NCI-H2029 (cell line): ENCODE measurements at regions not wholly inside any gene's neighbourhood (a gene's known extent, or its start where the extent isn't known, plus 50 kb on each side); places are given as distances from the start of the nearest gene placed in this dataset.
A peak's percentile ranks its signal among the peaks of the same experiment; 100 is the strongest.

Experiments used
- DNase-seq: peaks from one replicate; lab custom pipeline; 2025; lab: John Stamatoyannopoulos, UW

DNA sequence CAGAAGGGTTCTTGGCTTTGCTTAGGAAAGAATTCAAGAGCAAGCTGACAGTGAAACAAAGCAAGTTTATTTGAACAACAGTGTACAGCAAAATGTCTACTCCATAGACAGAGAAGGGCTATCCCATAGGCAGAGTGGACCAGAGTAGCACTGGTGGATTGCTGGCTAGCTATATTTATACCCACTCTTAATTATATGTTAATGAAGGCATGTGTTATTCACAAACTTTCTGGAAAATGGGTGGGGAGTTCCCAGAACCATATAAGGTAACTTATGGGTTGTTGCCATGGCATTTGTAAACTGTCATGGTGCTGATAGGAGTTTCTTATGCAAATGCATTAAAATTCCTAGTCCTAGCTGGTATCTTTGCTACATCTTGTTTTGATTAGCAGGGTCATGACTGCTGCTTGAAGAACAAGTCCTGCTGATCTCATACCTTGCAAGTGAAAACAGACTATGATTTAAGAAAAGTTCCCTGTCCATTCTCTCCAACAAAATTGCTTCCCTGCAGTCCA is 330.5 kb downstream of the BUD13 start:
- DNase-seq, result no peak

DNA sequence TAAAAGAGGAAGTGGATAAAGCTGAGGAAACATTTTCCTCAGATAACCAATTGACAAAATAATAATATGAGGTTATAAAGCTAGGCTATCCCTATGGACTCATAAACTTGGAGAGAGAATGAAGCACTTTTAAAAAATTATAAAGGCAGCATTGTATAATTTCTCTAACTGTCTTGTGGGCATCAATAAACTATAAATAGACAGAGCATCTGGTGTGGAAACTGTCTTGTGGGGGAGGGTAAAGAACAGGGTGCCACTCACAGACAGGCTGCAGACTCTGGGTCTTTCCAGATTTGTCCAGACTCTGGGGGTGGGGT is 333.5 kb downstream of the BUD13 start:
- DNase-seq, result no peak

DNA sequence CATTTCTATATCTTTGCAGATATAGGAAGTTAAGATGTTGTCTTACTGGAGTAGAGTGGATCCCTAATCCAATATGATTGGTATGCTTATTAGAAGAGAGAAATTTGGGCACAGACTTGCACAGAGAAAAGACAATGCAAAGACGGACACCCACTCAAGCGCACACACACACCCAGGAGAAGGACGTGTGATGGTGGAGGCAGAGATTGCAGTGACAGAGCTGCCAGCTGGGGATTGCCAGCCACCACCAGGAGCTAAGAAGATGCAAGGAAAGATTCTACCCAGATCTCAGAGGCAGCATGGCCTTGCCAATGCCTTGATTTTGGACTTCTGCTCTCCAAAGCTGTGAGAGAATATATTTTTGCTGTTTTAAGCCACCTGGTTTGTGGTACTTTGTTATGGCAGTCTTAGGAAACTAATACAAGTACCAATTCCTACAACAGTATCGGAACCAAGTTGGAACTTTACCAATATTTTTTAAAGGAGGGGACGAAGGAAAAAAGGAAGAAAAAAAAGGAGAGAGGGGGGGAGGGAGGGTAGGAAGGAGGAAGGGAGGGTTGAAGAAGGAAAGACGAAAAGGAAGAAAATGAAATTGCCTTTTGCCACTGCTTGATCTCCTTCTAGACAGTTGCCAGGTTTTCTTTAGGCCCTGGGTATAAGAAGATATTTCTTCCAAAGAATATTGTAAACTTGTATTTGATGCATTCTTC is 334.0 kb downstream of the BUD13 start:
- DNase-seq, result no peak

DNA sequence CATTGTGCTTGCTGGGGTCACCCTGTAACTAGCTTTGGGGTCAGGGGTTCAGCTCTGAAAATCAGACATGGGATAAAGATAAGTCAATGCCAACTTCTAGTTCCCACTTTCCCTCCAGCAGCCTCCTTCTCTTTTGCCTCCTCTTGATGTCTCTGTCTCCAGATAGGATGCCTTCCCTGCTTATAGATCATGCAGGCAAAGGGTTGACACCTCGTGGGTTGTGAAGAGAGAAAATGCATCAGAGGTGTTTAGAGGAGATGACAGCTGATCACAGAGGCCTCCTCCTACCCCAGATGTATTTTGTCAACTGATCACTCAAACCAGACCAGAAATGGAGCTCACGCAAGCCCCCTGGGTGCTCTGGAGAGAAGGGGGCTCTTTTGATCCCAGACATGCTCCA is 337.8 kb downstream of the BUD13 start:
- no peak for DNase-seq

DNA sequence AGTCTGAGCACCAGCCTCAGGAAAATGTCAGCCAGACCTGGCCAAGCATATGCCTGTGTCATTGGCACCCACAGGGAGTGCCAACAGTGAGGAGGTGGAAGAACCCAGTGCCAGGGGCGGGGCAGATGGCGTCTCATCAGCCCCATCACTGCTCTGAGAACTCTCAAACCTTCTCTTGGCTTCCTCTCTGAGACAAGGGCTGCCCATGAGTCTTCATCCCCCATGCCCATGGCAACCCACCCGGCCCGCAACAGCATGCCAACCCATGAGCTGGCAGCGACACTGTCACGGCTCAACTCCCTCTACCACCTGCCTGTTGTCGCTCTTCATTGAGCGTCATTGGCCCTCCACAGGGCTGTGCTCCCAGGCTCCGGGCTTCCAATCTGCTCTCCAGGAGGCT is 340.5 kb downstream of the BUD13 start:
- no peak for DNase-seq

DNA sequence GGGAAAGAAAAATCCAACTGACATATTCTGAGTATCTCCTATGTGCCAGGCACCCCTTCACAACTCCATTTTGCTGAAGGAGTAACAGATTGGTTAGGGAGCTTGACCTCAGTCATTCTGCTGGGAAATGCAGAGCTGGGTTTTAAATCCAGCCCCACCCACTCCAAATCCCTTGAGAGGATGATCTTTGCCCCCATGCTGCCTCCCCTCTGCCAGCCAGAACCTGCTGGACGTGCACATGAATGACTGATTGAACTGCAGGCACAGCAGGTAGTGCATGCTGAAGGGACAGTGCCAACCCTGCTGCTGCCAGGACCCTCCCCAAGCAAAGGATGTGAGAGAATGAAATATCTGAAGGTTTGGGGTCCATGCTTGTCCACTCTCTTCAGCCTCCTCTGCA is 340.9 kb downstream of the BUD13 start:
- no peak for DNase-seq

DNA sequence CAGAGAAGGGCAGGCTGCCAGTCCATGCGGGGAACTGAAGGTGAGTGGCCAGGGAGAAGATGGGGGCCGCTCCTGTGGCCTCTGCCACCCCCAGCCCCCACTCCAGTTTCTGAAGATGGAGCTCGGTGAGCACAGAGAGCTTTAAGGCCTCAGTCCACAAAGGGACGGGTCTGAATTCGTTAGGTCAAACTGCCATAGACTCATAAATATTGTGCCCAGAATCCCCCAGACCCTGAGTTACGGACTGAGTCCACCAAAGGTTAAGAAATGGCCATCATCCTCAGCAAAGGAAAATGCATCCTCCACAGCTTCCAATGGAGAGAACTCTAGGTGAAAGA is 344.2 kb downstream of the BUD13 start:
- no peak for DNase-seq

DNA sequence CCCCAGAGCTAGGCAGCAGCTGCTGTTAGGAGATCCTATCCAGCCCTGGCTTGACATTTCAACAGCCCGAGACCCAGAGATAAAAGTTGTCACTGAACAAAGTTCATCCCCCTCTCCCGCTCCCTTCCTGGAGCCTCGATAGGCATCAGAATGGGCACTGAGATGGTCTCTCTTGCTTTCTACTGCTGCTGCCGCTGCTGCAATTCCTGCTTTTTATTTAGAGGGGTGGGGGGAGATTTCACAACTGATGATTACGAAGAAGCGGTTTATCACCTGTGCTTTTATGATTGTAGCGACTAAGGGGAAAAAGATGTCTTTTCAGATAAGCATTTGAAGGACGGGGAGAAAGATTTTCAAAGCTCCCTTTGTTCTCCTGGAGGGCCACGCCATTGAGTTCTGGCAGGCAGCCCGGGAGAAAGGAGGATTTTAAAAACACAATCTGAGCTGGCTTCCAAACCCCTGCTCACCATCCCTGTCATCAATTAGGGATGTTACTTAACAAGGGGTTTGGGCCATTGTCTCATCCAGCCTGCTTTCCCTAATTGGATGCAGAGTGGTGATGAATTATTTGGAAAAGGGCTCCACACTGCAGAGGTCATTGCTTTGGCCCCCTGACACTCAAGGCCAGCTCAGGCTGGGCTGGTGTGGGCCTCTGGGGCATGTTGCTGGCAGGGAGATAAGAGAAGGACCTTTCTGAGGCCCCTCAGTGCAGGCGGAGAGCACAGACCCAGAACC is 344.7 kb downstream of the BUD13 start:
- DNase-seq, result peak; percentile 41

DNA sequence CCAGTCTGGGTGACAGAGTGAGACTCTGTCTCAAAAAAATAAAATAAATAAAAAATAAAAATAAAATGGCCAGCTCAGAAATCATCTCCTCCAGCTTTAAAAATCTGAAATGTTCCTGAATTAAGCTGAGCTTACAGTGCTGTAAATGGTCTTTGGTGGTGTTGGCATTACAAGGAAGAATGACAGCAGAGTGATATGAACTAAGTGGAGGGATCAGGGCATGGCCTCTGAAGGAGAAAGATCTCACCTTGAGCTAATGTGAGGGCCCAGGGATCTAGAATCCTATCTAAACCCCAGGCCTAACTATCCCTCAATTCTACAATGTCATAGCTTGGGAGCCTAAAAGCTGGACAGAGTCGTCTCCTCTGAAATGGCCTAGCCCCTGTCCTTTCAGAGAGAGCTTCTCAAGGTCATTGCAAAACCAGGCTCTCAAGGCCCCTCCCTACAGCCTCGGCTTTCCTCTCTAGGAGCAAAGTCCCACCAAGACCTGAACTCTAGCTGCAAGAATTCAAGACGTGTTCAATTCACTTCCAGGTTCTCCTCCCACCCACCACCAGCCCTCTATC is 345.4 kb downstream of the BUD13 start:
- DNase-seq, result no peak

DNA sequence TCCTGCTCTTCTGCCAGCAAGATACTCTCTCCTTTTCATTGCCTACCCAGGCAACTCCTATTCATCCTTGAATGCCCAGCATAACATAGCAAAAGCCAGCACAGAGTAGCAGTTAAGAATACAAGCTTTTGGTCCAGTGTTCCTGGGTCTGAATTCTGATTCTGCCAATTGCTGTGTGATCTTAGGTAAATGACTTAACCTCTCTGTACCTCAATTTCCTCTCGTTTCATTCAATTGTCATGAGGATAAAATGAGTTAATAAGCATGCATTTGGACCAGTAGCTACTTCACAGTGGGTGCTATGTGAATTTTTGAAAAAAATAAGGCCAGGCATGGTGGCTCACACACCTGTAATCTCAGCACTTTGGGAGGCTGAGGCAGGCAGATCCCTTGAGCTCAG is 346.0 kb downstream of the BUD13 start:
- DNase-seq, result no peak

DNA sequence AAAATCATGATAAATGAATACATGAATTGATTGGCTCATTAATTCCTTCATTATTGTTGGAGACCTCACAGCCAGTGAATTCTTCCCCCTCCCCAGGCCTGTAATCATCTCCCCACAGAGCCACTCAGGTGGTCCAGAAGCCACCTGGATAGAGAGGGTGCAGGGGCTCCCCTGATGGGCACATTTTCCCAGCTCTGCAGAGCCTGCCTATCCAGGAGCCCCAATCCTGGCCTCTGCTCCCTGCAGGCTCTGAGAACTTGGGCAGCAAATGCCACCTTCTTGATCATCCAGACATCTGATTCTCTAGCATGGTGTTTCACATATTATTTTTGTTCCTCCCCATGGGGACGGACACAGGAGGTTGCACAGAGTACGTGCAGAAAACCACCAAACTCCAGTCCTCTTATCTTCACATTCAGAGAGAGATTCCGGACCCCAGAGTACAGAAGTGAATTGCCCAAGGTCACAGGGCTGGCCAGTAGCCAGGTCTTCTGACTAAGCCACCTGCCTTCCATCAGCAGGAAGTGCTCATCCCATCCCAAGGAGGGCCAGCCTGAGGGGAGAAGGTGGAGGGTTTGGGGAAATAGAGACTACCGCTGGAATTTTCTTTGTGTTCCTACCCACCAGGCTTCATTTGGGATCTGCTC is 348.0 kb downstream of the BUD13 start:
- DNase-seq, result peak; percentile 5

DNA sequence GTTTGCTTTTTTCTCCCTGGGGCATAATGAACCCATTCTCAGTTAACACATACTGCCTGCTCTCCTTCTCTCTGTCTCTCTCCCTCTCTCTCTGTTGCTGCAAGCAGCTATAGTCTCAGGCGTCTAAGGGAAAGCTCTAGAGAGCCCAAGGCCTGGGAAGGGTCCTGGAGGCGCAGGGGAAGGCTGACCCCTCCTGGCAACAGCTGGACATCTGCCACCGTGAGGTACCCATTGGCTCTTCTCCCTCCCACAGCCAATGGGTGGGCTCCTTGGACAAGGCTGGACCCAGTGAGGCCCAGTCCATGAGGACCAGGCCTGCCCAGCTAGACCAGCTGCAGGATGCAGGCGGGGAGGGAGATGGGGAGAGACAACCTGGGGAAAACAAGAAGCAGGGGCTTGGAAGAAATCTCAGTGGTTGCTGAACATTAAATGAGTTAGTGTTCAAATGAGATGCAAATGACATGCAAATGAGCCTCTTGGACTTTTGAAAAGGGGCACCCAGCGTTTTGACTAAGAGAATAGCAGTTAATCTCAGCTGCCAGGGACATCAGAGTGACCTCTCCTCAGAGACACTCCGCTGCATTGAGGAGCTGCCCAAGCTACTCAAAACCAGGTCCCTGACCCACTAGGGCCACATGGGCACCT is 349.7 kb downstream of the BUD13 start:
- DNase-seq, result no peak

DNA sequence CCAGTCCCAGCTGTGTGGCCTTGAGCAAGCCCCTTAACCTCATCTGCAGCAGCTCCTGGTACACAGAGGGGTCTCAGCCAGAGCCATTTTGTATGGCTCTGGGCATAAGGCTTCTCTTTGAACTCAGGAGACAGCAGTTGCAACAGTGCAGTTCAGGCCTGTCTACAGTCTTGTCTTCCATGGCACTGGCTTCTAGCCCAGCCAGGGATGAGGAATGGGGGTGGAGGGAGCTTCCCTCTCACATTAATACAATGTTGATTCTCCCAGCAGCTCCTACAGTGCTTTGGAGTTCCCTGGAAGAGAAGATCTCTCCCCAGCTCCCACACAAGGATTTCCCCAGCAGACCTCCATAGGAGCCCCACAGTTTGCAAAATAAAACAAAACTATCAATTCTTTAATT is 350.2 kb downstream of the BUD13 start:
- peak; percentile 4 for DNase-seq

DNA sequence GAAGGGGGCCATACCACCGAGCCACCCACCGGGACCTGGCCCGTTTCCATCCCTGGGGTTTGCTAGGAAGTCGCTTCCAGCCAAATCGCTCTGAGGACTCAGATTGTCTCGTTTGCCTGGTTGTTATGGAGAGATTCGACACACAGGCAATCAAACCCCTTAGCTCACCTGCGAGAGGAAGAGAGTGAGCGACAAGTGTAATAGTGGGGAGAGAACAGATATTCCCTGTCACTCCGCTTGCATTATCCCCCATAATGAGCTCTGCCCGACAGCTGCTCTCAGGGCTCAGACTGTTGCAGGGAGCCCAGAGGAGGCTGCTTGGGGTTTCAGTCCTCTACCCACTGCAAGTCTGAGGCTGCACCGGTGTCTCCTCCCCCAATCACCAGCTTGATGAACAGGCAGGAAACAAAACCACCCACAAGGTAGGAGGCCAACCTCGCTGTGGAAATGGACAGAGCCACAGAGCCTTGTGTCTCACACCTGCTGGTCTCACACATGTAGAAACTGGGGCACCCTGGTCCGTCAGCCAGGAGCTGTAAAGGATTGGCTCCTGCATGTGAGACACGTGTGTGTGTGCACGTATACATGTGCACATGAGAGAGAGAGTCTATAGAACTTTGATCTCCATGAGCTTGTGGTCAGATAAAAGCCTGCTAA is 351.1 kb downstream of the BUD13 start:
- peak; percentile 13 for DNase-seq

DNA sequence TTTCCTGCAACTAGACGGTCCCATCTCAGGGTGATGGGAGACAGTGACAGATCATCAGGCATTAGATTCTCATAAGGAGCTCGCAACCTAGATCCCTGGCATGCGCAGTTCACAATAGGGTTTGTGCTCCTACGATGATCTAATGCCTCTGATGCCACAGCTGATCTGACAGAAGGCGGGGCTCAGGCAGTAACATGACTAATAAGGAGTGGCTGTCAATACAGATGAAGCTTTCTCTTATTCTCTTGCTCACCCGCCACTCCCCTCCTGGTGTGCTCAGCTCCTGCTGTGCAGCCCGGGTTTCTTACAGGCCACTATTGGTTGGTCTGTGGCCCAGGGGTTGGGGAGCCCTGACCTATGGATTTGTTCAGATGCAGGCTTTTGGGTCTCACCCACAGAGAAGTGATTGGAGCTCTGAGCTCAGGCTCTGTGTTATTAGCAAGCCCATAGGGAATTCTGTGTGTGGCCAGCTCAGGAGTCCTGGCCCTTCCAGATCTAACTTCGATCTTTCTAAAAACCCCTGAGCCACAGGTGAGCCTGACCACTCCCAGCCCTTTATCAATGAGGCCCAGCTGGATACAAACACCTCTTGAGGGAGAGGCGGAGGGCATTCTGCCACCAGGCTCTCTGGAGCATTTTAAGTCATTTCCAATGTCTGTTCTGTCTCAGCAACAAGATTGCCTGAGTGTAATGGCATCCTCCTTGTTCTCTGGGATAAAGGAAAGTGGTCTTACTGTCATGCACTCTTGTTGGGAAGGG is 351.8 kb downstream of the BUD13 start:
- DNase-seq, result no peak

DNA sequence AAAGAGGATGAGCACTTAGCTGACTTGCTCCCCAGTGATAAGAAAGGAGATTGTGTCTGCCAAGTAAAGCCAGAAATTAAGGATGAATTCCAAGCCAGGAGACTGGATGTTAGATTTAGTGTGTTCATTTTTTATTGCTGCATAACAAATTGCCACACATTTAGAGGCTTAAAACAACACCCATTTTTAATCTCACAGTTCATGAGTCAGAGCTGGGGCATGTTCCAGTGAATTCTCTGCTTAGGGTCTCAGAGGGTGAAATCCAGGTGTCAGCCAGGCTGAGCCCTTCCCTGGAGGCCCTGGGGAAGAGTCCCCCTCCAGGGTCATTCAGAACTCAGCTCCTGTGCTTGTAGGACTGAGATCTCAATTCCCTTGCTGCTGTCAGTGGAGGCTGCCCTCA is 352.8 kb downstream of the BUD13 start:
- no peak for DNase-seq

DNA sequence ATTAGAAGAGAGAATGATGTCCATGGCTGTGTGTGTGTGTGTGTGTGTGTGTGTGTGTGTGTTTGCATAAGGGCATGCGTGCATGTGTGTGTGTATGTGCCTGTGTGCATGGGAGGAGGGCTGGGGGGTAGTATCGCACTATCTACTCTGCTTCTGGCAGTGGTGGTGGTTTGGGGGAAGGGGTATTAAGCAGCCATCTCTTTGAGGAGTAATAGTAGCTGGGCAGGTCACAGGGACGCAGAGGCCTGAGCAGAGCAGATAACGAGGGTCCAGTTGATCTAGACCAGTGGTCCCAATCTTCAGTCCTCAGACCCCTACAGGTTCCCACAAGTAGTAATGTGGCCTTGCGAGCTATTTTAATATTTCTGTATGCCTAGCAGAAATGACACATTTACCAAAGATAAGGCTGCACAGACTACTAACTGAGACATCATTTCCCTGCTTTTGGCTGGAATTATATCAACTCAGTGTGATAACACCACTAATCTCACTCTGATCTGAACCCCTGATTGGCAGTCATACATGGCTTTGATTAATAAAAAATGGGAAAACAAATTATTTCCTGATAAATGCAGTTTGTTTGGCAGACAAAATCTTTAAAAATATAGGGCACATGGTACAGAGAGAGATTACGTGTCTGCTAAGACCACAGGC is 354.3 kb downstream of the BUD13 start:
- DNase-seq, result no peak

DNA sequence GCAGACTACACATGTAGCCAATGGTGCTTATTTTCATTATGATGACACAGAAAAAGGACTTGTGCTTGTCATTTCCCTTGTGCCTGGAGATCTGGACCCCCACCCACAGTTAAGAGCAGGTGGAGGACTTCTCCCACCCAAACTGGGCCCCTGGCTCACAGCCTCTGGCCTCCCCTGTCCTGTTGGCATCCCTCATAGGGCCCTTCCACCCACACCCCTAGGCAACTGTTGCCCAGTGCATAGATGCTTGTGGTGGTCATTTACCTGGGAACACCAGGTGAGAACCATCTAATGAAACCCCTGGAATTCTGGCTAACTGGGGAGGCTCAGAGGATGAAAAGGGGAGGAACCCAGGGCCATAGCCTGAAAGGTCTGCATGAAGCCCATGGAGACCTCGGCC is 355.9 kb downstream of the BUD13 start:
- DNase-seq, result no peak

DNA sequence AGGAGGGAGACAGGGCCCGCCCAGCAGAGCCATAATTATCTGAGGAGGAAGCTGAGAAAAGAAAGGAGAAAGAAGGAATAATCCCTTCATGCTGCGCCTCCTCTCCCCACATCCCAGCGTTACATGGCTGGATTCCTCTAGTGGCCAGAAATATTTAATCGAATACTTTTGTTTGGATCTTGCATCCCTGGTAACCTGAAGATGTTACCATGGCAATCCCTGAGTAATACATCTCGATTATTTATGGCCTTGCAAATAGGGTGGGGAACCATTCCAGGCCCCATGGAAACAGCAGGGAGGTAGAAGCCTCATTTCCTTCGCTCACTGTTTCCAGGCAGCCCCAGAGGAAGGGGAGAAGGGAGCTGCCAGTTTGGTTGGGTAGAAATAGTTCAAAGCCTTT is 357.7 kb downstream of the BUD13 start:
- DNase-seq, result no peak

DNA sequence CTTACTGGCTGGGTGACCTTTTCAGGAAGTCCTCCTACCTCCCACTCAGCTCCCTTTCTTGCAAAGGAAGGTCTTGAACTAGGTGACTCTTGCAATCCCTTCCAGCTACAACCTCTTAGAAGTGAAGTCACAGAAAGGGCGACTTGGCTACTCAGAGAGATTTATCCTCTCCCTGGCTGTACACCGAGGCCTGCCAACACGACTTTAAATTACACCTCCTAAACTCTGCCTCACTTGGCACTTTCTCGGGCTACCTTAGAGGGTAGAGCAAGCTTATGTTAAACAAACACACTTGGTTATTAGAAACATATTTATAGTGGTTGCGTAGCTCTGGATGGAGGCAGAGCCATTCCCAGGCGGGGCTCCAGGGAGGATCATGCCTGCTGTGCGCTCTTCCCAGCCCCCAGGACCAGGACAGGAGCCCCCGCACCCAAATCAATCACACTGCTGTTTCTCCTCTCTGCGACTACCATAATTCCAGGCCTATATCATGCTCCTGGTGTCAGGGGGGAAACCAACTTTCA is 358.4 kb downstream of the BUD13 start:
- DNase-seq, result no peak
